Left colon (tissue), 2 donors: ENCODE measurements at regions not wholly inside any gene's neighbourhood (a gene's known extent, or its start where the extent isn't known, plus 50 kb on each side); places are given as distances from the start of the nearest gene placed in this dataset.

ENCODE experiments used
- ATAC-seq: fragments of 200-7000 bp; cut with Tn5 transposase; one replicate; pipeline ENCODE4 v1.9.1; 2020; ENCODE audit warnings: mild to moderate bottlenecking, moderate library complexity
- DNase-seq, 2 donors: peaks; one replicate each; pipeline ENCODE4 v3.0.0-alpha.2; 2020
- intact Hi-C, 2 donors: fragments of 100-400 bp; cut with DNase I in 1 of 2; cut with micrococcal nuclease in 1 of 2; formaldehyde crosslinking; loops; one replicate each; pipeline versions ENCODE4 v1.11.2 to v1.14.0; 2022; cut with DNase I, micrococcal nuclease
- donor health status: DM: no; HTN: no; CAD: no.
- donor health status: DM: yes; HTN: yes; CAD: no.

DNA sequence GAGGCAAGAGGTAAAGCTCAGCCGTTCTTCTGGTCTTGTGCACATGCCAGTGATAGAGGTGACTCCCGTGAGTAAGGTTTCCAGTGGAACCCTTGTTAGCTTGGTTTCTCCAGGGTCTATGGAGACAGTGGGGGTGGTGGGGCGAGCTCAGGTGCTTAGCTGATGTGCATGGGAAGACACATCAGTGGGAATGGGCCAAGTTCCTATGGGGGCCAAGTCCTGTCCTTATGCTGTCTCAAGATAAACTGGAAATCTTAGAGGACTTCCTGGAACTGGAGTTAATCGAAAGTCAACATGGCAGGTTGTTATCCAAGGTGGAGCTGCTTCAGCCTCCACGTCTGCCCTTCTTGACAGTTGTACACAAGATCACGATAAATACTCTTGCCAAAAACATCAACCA lies 130.1 kb upstream of the TMEM18 start:
- intact Hi-C loops: no loop called here
- no peak for DNase-seq
- ATAC-seq: no peak

- ATAC-seq (no peak), DNase-seq (no peak)
Observed at GRCh38 chr2:805664-806063, 128.5 kb upstream of the TMEM18 start.

GRCh38 chr2:797993-798392 lies 120.8 kb upstream of the TMEM18 start:
- intact Hi-C loops: no loop called here
- ATAC-seq (no peak), DNase-seq (no peak)

More at GRCh38 chr2:805664-806063, 128.5 kb upstream of the TMEM18 start:
- intact Hi-C loops: no loop called here

DNA sequence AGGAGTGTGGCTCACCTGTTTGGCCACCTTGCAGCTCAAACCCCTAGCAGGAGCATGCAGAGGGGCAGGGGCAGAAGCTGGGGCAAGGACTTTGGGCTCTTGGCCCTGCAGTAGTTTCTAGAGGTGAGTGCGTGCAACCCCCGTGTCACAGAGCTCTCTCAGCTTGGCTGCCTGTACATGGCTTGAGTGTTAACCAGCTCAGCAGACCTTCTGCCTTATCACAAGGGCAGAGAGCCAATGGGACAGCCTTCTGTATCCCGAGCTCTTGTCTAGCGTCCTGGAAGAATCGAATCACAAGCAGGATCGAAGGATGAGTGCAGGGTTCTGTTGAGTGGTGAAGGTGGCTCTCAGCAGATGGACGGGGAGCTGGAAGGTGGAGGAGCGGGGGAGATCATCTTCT lies 120.3 kb upstream of the TMEM18 start:
- DNase-seq (no peak), ATAC-seq (no peak)
- intact Hi-C loops: no loop called here

DNA sequence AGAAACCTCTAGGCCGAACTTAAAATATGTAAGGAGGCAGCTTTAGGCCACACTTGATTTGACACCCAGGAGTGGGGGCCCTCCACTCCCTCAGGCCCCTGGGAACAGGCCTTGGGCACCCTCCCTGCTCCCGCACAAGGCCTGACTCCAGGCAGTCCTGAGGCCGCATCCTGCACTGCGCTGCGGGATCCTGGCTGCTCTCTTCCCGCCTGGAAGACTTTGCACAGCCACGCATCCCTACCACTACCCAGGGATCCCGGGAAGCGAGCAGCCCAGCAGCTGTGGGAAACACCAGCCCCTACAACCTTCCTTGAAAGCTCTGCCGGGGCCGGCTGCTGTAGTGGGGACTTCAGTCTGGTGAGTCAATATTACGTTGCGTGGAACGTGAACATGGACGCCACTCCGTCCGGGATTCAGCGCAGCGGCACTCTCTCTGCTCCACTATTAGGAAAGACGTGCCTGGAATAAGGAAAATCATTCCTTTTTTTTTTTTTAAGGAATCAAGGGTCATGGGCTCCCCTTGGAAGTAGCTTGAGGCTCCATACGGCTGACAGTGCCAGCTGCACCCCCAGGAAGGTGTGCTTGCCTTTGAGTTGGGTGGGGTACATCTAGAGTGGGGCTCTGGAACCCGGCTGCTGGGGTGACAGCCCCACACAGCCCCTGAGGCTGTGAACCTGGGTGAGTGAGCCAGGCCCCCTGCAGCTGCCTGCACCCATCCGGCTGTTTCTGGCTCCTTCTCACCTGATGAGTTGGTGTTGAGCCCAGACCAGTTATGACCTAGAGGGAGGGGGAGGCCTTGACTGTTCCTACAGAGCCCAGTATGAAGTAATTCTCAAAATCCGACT lies 119.2 kb upstream of the TMEM18 start:
- ATAC-seq: no peak
- intact Hi-C loops: no loop called here

GRCh38 chr2:795531-796041 lies 118.4 kb upstream of the TMEM18 start:
- ATAC-seq (no peak), DNase-seq (no peak)
- intact Hi-C loops: no loop called here

More for the DNA sequence above, 119.2 kb upstream of the TMEM18 start:
- no peak for DNase-seq

- intact Hi-C loops: no loop called here
- no peak for ATAC-seq
- DNase-seq: no peak
Observed at GRCh38 chr2:794554-795241, 117.5 kb upstream of the TMEM18 start.

GRCh38 chr2:793236-793635 lies 116.0 kb upstream of the TMEM18 start:
- intact Hi-C loops: no loop called here

DNA sequence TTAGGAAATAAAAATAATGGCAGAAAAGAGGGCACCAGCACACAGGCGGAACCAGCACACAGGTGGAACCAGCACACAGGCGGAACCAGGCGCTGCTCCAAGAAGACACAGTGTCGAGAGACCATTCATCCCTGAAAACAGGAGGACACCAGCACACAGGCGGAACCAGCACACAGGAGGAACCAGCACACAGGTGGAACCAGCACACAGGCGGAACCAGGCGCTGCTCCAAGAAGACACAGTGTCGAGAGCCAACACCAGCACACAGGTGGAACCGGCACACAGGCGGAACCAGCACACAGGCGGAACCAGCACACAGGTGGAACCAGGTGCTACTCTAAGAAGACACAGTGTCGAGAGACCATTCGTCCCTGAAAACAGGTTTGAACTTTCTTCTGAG lies 115.5 kb upstream of the TMEM18 start:
- DNase-seq: no peak
- ATAC-seq: no peak
- intact Hi-C loops: no loop called here

More at GRCh38 chr2:793236-793635, 116.0 kb upstream of the TMEM18 start:
- DNase-seq: no peak
- no peak for ATAC-seq

GRCh38 chr2:790634-791245 lies 113.5 kb upstream of the TMEM18 start:
- no peak for ATAC-seq
- no peak for DNase-seq
- intact Hi-C loops: no loop called here

GRCh38 chr2:790081-790480 lies 112.9 kb upstream of the TMEM18 start:
- intact Hi-C loops: no loop called here
- DNase-seq (no peak), ATAC-seq (no peak)

GRCh38 chr2:789529-789928 lies 112.3 kb upstream of the TMEM18 start:
- intact Hi-C loops: no loop called here
- ATAC-seq (no peak), DNase-seq (no peak)

DNA sequence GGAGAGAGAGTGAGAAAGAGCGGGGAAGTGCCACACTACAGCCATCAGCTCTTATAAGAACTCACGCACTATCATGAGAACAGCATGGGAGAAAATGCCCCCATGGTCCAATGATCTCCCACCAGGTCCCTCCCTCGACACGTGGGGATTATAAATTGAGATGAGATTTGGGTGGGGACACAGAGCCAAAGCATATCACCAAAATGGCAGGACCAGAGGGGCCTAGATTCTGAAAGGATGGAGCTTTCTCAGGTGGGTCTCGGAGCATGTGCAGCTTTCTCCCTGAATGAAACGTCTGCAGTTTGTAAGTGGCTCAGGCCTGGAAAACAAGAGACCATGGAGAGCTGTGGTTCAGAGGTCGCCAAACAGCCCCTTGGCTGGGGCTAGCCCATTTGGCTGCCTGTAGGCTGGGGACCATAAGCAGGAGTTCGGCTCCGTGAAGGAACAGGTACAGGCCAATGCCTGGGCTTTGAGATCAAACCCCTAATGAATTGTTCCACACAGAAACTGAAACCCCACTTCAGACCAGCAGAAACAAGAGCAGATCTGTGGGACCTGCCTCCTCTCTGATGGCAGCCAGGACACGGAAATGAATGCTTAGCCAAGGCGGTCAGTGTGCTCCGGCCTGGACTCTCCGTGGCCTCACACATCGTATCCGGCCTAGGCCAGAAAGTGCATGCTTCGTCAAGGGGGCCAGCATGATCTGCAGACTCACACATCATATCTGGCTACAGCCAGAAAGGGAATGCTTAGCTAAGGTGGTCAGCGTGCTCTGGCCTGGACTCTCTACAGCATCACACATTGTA lies 111.2 kb upstream of the TMEM18 start:
- no peak for ATAC-seq
- no peak for DNase-seq
- intact Hi-C loops: no loop called here

GRCh38 chr2:784753-785152 lies 107.5 kb upstream of the TMEM18 start:
- no peak for ATAC-seq
- intact Hi-C loops: no loop called here
- DNase-seq: no peak

- intact Hi-C loops: no loop called here
- DNase-seq (no peak), ATAC-seq (no peak)
Observed at GRCh38 chr2:780581-780980, 103.4 kb upstream of the TMEM18 start.

DNA sequence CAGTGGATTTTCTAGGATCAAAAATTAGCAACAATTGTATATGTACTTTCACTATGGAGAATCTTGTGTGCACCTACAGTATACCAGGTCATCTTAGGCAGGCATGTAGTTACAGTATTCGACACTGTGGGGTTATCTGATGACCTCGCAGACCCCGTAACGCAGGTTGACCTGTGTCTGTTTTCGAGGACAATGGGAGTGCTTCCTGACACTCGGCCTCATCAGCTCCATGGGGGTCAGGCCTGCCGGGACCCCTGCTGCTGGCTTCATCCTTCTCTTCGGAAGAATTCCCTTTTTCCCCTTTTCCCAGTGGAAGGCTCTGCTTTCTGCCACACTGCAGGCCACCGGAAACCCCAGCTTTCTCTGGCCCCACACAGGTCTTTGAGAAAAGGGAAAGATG lies 102.8 kb upstream of the TMEM18 start:
- intact Hi-C loops: no loop called here
- DNase-seq (no peak), ATAC-seq (no peak)

DNA sequence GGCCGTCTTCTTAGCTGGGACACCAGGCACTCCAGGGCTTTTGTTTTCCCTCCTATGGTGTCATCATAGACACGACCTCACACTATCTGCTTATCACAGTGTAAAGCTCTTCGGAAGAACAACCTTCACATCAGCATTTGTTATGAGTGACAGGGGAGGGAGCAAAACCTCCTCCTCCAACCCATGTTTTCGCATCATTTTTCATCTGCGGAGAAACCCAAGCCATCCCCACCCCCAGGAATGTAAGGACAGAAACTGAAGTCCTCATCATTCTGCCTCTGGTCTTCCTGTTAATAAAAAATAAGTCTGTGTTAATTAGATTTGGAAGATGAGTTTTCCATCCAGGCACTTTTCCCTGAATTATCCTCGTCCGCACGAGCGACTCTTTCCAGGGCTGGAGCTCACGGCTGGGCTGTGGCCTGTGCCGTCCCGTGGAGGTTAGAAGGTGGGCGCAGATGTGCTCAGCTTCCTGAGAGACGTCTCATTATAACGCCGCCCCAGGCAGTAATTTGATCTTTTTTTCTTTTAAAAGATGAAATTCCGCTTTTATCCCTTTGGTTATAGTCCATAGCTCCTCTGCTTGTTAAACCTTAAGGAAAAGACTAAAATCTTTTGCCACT lies 101.6 kb upstream of the TMEM18 start:
- ATAC-seq (no peak), DNase-seq (no peak)
- intact Hi-C loops: no loop called here

GRCh38 chr2:777546-777945 lies 100.3 kb upstream of the TMEM18 start:
- DNase-seq (no peak), ATAC-seq (no peak)
- intact Hi-C loops: no loop called here

DNA sequence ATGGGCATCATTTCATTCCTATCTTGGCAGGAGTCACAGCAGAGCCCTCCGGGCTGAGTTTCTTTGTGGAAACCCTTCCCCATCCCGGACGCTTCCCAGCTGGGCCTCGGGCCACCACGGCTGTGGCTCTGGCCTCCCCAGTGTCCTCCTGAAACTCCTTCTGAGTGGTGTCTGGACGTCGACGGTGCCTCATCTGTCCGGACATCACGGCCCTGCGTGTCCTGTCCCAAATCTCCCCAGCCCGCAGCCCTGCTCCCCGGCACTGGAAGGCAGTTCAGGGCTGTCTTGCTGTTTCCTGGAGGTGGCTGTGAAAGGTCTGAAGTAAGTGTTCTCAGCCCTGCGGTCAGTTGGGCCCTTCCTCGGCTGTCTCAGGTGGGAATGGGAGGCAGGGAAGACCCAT lies 99.8 kb upstream of the TMEM18 start:
- ATAC-seq (no peak), DNase-seq (no peak)
- intact Hi-C loops: no loop called here
